Type B pancreatic cell (in vitro differentiated cells): ENCODE measurements at regions not wholly inside any gene's neighbourhood (a gene's known extent, or its start where the extent isn't known, plus 50 kb on each side); places are given as distances from the start of the nearest gene placed in this dataset.

Experiments
- DNase-seq: peaks from one replicate; pipeline ENCODE4 v3.0.0; 2021; ENCODE audit warnings: mixed read lengths; ENCODE audit not compliant: unreplicated experiment; ENCODE audit errors: extremely low spot score
- H3K27ac Mint-ChIP-seq: 2 replicates; pipeline ENCODE4 v1.8.0; 2021; ENCODE audit warnings: mild to moderate bottlenecking, mixed read lengths
- H3K27me3 Mint-ChIP-seq: 2 replicates; pipeline ENCODE4 v1.8.0; 2021; ENCODE audit warnings: mixed read lengths
- H3K36me3 Mint-ChIP-seq: 2 replicates; pipeline ENCODE4 v1.8.0; 2021; ENCODE audit warnings: mixed read lengths
- H3K4me1 Mint-ChIP-seq: one replicate; pipeline ENCODE4 v1.8.0; 2021; ENCODE audit warnings: mixed read lengths; ENCODE audit not compliant: unreplicated experiment
- H3K4me3 Mint-ChIP-seq: 2 replicates; pipeline ENCODE4 v1.8.0; 2021; ENCODE audit warnings: mild to moderate bottlenecking, mixed read lengths
- H3K9me3 Mint-ChIP-seq: 2 replicates; pipeline ENCODE4 v1.8.0; 2021; ENCODE audit warnings: mixed read lengths
- CTCF ChIP-seq: fragments of 200-600 bp; sonication (generic); conservative IDR thresholded peaks from 2 replicates; pipeline ENCODE4 v1.5.0; 2021; ENCODE audit warnings: antibody characterized with exemption, mild to moderate bottlenecking

GRCh38 chr1:73626326-73626725 is 571.6 kb downstream of the LRRIQ3 start:
- TF ChIP-seq CTCF, result no peak
- H3K9me3 Mint-ChIP-seq, result no peaks in the 10 kb centered on the region
- no peak overlapping the region for H3K27ac Mint-ChIP-seq
- no peaks in the 10 kb centered on the region for H3K4me1 Mint-ChIP-seq
- no peaks in the 10 kb centered on the region for H3K27me3 Mint-ChIP-seq
- no peaks in the 10 kb centered on the region for H3K36me3 Mint-ChIP-seq
- no peak overlapping the region for H3K4me3 Mint-ChIP-seq
- DNase-seq, result no peak

DNA sequence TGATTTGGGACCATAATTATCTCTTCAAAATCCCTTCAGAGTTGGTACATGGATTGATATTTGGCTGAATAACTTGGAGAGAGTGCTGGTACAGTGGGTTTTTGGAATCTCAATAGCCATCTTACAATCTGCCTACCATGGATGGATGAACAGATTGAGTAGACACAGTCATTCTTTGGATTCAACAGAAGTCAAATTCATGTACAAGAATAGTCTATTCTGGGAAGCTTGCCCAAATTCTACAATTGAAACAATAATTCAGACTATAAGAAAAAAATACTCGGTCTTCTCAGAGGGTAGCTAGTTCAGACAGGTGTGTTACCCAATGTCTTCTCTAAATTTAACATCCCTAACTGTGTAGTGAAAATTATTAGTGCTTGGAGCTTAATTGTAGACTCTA is 574.0 kb downstream of the LRRIQ3 start:
- H3K27ac Mint-ChIP-seq, result no peak overlapping the region

GRCh38 chr1:73617145-73617544 is 580.8 kb downstream of the LRRIQ3 start:
- no peaks in the 10 kb centered on the region for H3K4me1 Mint-ChIP-seq
- H3K4me3 Mint-ChIP-seq, result no peak overlapping the region
- H3K9me3 Mint-ChIP-seq, result no peaks in the 10 kb centered on the region
- no peak overlapping the region for H3K27ac Mint-ChIP-seq
- TF ChIP-seq CTCF, result no peak
- no peaks in the 10 kb centered on the region for H3K27me3 Mint-ChIP-seq
- no peak for DNase-seq
- H3K36me3 Mint-ChIP-seq, result no peaks in the 10 kb centered on the region

More for the DNA sequence above, 574.0 kb downstream of the LRRIQ3 start:
- H3K27me3 Mint-ChIP-seq, result no peaks in the 10 kb centered on the region
- H3K4me1 Mint-ChIP-seq, result no peaks in the 10 kb centered on the region
- H3K9me3 Mint-ChIP-seq, result no peaks in the 10 kb centered on the region
- no peak for TF ChIP-seq CTCF
- DNase-seq, result no peak
- H3K36me3 Mint-ChIP-seq, result no peaks in the 10 kb centered on the region
- no peak overlapping the region for H3K4me3 Mint-ChIP-seq

- Mint-ChIP-seq H3K4me1 (no peaks in the 10 kb centered on the region), H3K27ac (no peak overlapping the region), H3K9me3 (no peaks in the 10 kb centered on the region), H3K27me3 (no peaks in the 10 kb centered on the region), H3K36me3 (no peaks in the 10 kb centered on the region), H3K4me3 (no peak overlapping the region)
- no peak for DNase-seq
- no peak for TF ChIP-seq CTCF
These were observed 586.3 kb downstream of the LRRIQ3 start for GRCh38 chr1:73611681-73612080.

DNA sequence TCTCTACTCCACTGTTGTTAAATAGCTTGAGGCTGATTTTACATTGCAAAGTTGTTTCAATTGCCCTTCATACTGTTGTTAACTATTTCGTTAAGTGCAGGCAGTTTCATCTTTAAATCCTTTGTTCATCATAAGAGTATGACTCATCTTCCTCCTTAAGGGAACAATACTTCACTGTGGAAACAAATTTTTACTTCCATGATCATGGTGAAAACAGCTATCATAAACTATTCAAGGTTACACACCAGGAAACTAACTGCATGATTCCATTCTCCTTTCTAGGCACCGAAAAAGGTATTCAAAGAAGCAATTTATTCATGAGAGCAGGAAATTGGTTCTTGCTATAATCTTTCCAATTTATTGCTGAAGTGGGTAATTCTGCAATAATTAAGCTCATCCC is 593.2 kb downstream of the LRRIQ3 start:
- Mint-ChIP-seq H3K9me3 (peaks cover 7% of the 10 kb centered on the region), H3K27ac (no peak overlapping the region), H3K4me1 (no peaks in the 10 kb centered on the region), H3K27me3 (no peaks in the 10 kb centered on the region), H3K36me3 (no peaks in the 10 kb centered on the region), H3K4me3 (no peak overlapping the region)
- no peak for DNase-seq
- TF ChIP-seq CTCF, result no peak

DNA sequence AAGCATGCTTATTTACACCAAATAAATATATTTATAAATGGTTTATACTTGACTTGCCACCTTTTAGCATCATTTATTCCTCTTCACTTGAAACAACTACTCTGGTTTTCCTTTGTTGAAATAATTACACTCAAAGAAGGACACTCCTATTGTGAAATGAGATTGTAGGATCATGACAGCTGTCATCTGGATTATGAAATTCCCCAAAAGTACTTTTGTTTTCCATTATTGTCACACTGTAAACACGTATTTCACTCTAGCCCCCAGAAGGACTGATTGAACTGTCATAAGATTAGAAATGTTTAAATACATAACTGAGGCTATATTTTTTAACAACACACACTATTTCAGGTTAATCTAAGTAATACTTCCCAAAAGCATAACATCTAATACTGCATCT is 593.8 kb downstream of the LRRIQ3 start:
- Mint-ChIP-seq H3K27ac (no peak overlapping the region), H3K4me3 (no peak overlapping the region), H3K27me3 (no peaks in the 10 kb centered on the region), H3K36me3 (no peaks in the 10 kb centered on the region), H3K4me1 (no peaks in the 10 kb centered on the region), H3K9me3 (peaks cover 7% of the 10 kb centered on the region)
- no peak for DNase-seq
- TF ChIP-seq CTCF, result no peak
